Pancreas (tissue), 10 donors: ENCODE measurements at regions not wholly inside any gene's neighbourhood (a gene's known extent, or its start where the extent isn't known, plus 50 kb on each side); places are given as distances from the start of the nearest gene placed in this dataset.

ENCODE experiments used
- ATAC-seq, 4 donors: fragments of 200-7000 bp; cut with Tn5 transposase; one replicate each; pipeline versions ENCODE4 v1.8.0 to v1.9.1; 2020; ENCODE audit warnings: mild to moderate bottlenecking in 4 of 4, moderate library complexity in 4 of 4
- DNase-seq, 6 donors: peaks; one replicate each; pipeline ENCODE4 v3.0.0-alpha.2; 2020
- FAIRE-seq: peaks from 2 replicates; lab custom pipeline; 2012; peaks lifted over from hg19 to GRCh38; lab: Jason Lieb, UNC
- H3K27ac ChIP-seq, 4 donors: fragments of 200-600 bp; sonication (generic); 1 replicate in 3 of 4; 2 replicates in 1 of 4; pipeline versions ENCODE4 v1.5.0 to v1.8.0; 2020
- H3K27me3 ChIP-seq, 4 donors: fragments of 200-600 bp; one replicate each; pipeline ENCODE4 v1.8.0; 2021
- H3K36me3 ChIP-seq, 3 donors: fragments of 200-600 bp; sonication (generic) in 1 of 3; one replicate each; pipeline versions ENCODE4 v1.5.0 to v1.8.0; 2020 to 2021
- H3K4me1 ChIP-seq, 3 donors: fragments of 200-600 bp; one replicate each; pipeline ENCODE4 v1.8.0; 2021
- H3K4me3 ChIP-seq, 4 donors: fragments of 200-600 bp; sonication (generic) in 2 of 4; one replicate each; pipeline versions ENCODE4 v1.5.0 to v1.8.0; 2020 to 2021
- H3K9me3 ChIP-seq, 4 donors: fragments of 200-600 bp; one replicate each; pipeline ENCODE4 v1.8.0; 2021
- CTCF ChIP-seq, 4 donors: fragments of 200-600 bp; sonication (generic) in 3 of 4; IDR thresholded peaks; one replicate each; pipeline versions ENCODE4 v1.5.0 to v1.8.0; 2021; ENCODE audit warnings: antibody characterized with exemption in 4 of 4
- WGBS, 2 donors: extraction: QIAGEN DNeasy Blood & Tissue Kit; methylation state at CpG; one replicate each; pipeline ENCODE4 v1.1.7; 2013; 5-methylcytosine and 5-hydroxymethylcytosine counted together
- intact Hi-C, 3 donors: fragments of 100-400 bp; cut with DNase I; formaldehyde crosslinking; loops; one replicate each; pipeline versions ENCODE4 v1.11.1 to v1.14.2; 2022
- donor health status: healthy with polysubstance abuse.
- donor health status: DM: no; HTN: no; CAD: no; lungs with moderate emphysema.
- donor health status: DM: no; HTN: no; CAD: no.
- donor health status: control.
- donor health status: control.
- donor health status: Bipolar disorder and iron deficiency.
- donor health status: DM: yes; HTN: yes; CAD: no.
- donor health status: DM: no; HTN: no; CAD: no.
- donor health status: DM: no; HTN: no; CAD: no.
- donor health status: DM: yes; HTN: yes; CAD: no.

- Histone ChIP-seq H3K9me3 (no peaks in the 10 kb centered on the region), H3K27ac (no peak overlapping the region), H3K4me1 (no peaks in the 10 kb centered on the region), H3K36me3 (no peaks in the 10 kb centered on the region), H3K27me3 (no peaks in the 10 kb centered on the region), H3K4me3 (no peak overlapping the region)
- no peak for FAIRE-seq
- ATAC-seq: no peak
- DNase-seq: no peak
- 70% methylated on average over 4 of the region's 4 CpGs for WGBS, 2 donors
- no peak for TF ChIP-seq CTCF (IDR thresholded peaks at IDR 0.05)
- intact Hi-C loops: no loop called here
Observed at GRCh38 chr13:60311527-60311926, 85.5 kb upstream of the TDRD3 start.

- H3K36me3 ChIP-seq: no peaks in the 10 kb centered on the region
- TF ChIP-seq CTCF (IDR thresholded peaks at IDR 0.05): no peak
- no peaks in the 10 kb centered on the region for H3K27me3 ChIP-seq
- intact Hi-C loops: no loop called here
- WGBS, 2 donors: 81 to 87% methylated on average over 5 of the region's 5 CpGs
- H3K9me3 ChIP-seq: no peaks in the 10 kb centered on the region
- H3K27ac ChIP-seq: no peak overlapping the region
- DNase-seq (no peak), FAIRE-seq (no peak), ATAC-seq (no peak)
- no peak overlapping the region for H3K4me3 ChIP-seq
- no peaks in the 10 kb centered on the region for H3K4me1 ChIP-seq
Observed at GRCh38 chr13:60312851-60313505, 84.0 kb upstream of the TDRD3 start.

- DNase-seq (no peak), FAIRE-seq (no peak), ATAC-seq (no peak)
- Histone ChIP-seq H3K4me1 (no peaks in the 10 kb centered on the region), H3K27me3 (no peaks in the 10 kb centered on the region), H3K36me3 (no peaks in the 10 kb centered on the region), H3K4me3 (no peak overlapping the region), H3K9me3 (no peaks in the 10 kb centered on the region), H3K27ac (no peak overlapping the region)
- intact Hi-C loops: no loop called here
- no peak for TF ChIP-seq CTCF (IDR thresholded peaks at IDR 0.05)
- 30 to 41% methylated on average over 3 of the region's 3 CpGs for WGBS, 2 donors
Observed at GRCh38 chr13:60318186-60318585, 78.8 kb upstream of the TDRD3 start.

- ATAC-seq (no peak), DNase-seq (no peak), FAIRE-seq (no peak)
- Histone ChIP-seq H3K4me3 (no peak overlapping the region), H3K9me3 (no peaks in the 10 kb centered on the region), H3K27me3 (no peaks in the 10 kb centered on the region), H3K4me1 (peaks cover 4 to 20% (median 12%) of the 10 kb centered on the region in 3 donors), H3K36me3 (no peaks in the 10 kb centered on the region), H3K27ac (no peak overlapping the region)
- no peak for TF ChIP-seq CTCF (IDR thresholded peaks at IDR 0.05)
- 84 to 92% methylated on average over 2 of the region's 2 CpGs for WGBS, 2 donors
- intact Hi-C loops: no loop called here
Observed at GRCh38 chr13:60324131-60324530, 72.9 kb upstream of the TDRD3 start.

GRCh38 chr13:60326273-60326672 is 70.7 kb upstream of the TDRD3 start:
- H3K27me3 ChIP-seq: no peaks in the 10 kb centered on the region
- H3K9me3 ChIP-seq: no peaks in the 10 kb centered on the region
- H3K4me3 ChIP-seq: no peak overlapping the region
- ATAC-seq (no peak), FAIRE-seq (no peak), DNase-seq (no peak)
- WGBS, 2 donors: 93 to 97% methylated on average over 3 of the region's 3 CpGs
- intact Hi-C loops: no loop called here
- peaks cover 4 to 23% (median 12%) of the 10 kb centered on the region in 3 donors for H3K4me1 ChIP-seq
- H3K27ac ChIP-seq: no peak overlapping the region
- no peak for TF ChIP-seq CTCF (IDR thresholded peaks at IDR 0.05)
- H3K36me3 ChIP-seq: no peaks in the 10 kb centered on the region
